ENCODE measurements at regions not wholly inside any gene's neighbourhood (a gene's known extent, or its start where the extent isn't known, plus 50 kb on each side); places are given as distances from the start of the nearest gene placed in this dataset.

GRCh38 chr12:4025181-4026019 lies 152.2 kb upstream of the PARP11 start:
- Histone ChIP-seq H3K27me3 (ENCODE audit: control insufficient read depth, insufficient read depth, low read length) (no peaks in the 10 kb centered on the region; the same call in 1 of the 2 replicates), H3K36me3 (ENCODE audit: control insufficient read depth, insufficient read depth, low read length) (no peaks in the 10 kb centered on the region), H3K4me3 (ENCODE audit: low read depth, low read length) (no peak overlapping the region)
- no peak for TF ChIP-seq CTCF (IDR thresholded peaks at IDR 0.05; ENCODE audit: insufficient read depth, low read depth, low read length)
- no peak for DNase-seq (ENCODE audit: low read depth)
- POLR2A ChIA-PET: no interaction called here
- CTCF ChIA-PET: interaction anchor here (18.6 kb wide), 1 partner anchor 30 kb away, joined by 392 read pairs; no protein-coding TSS in a partner anchor

GRCh38 chr12:4024701-4025100 lies 151.5 kb upstream of the PARP11 start:
- POLR2A ChIA-PET: no interaction called here

GRCh38 chr12:4015225-4016091 lies 142.3 kb upstream of the PARP11 start:
- POLR2A ChIA-PET: no interaction called here
- no peak for TF ChIP-seq CTCF (IDR thresholded peaks at IDR 0.05; ENCODE audit: insufficient read depth, low read depth, low read length)
- no peak for DNase-seq (ENCODE audit: low read depth)
- Histone ChIP-seq H3K27me3 (ENCODE audit: control insufficient read depth, insufficient read depth, low read length) (no peaks in the 10 kb centered on the region), H3K4me3 (ENCODE audit: low read depth, low read length) (no peak overlapping the region), H3K36me3 (ENCODE audit: control insufficient read depth, insufficient read depth, low read length) (no peaks in the 10 kb centered on the region)
- CTCF ChIA-PET: interaction anchor here (0.6 to 2.0 kb wide), 3 partner anchors 15 to 592 kb away, joined by 4 to 5 read pairs (median 4); no protein-coding TSS in a partner anchor

More at GRCh38 chr12:4024701-4025100, 151.5 kb upstream of the PARP11 start:
- no peak overlapping the region for H3K4me3 ChIP-seq (ENCODE audit: low read depth, low read length)
- no peaks in the 10 kb centered on the region for H3K36me3 ChIP-seq (ENCODE audit: control insufficient read depth, insufficient read depth, low read length)
- H3K27me3 ChIP-seq (ENCODE audit: control insufficient read depth, insufficient read depth, low read length): no peaks in the 10 kb centered on the region; the same call in 1 of the 2 replicates
- TF ChIP-seq CTCF (IDR thresholded peaks at IDR 0.05; ENCODE audit: insufficient read depth, low read depth, low read length): no peak
- DNase-seq (ENCODE audit: low read depth): no peak
- CTCF ChIA-PET: no interaction called here

GRCh38 chr12:4014858-4015224 lies 141.6 kb upstream of the PARP11 start:
- ChIA-PET POLR2A (no interaction called here), CTCF (interaction anchor here (1.0 to 2.0 kb wide), 2 partner anchors 14 to 22 kb away, joined by 4 to 5 read pairs; no protein-coding TSS in a partner anchor)
- no peaks in the 10 kb centered on the region for H3K27me3 ChIP-seq (ENCODE audit: control insufficient read depth, insufficient read depth, low read length)
- no peak overlapping the region for H3K4me3 ChIP-seq (ENCODE audit: low read depth, low read length)
- no peaks in the 10 kb centered on the region for H3K36me3 ChIP-seq (ENCODE audit: control insufficient read depth, insufficient read depth, low read length)
- DNase-seq (ENCODE audit: low read depth): no peak
- no peak for TF ChIP-seq CTCF (IDR thresholded peaks at IDR 0.05; ENCODE audit: insufficient read depth, low read depth, low read length)

GRCh38 chr12:4014444-4014843 lies 141.2 kb upstream of the PARP11 start:
- Histone ChIP-seq H3K27me3 (ENCODE audit: control insufficient read depth, insufficient read depth, low read length) (no peaks in the 10 kb centered on the region), H3K36me3 (ENCODE audit: control insufficient read depth, insufficient read depth, low read length) (no peaks in the 10 kb centered on the region), H3K4me3 (ENCODE audit: low read depth, low read length) (no peak overlapping the region)
- DNase-seq (ENCODE audit: low read depth): no peak
- no peak for TF ChIP-seq CTCF (IDR thresholded peaks at IDR 0.05; ENCODE audit: insufficient read depth, low read depth, low read length)
- ChIA-PET POLR2A (no interaction called here), CTCF (interaction anchor here (1.0 kb wide), 1 partner anchor 14 kb away, joined by 5 read pairs; no protein-coding TSS in a partner anchor)
